ENCODE measurements at regions not wholly inside any gene's neighbourhood (a gene's known extent, or its start where the extent isn't known, plus 50 kb on each side); places are given as distances from the start of the nearest gene placed in this dataset.

- DNase-seq (ENCODE audit: low read depth): no peak
Measured at GRCh38 chr9:28616310-28616709, 1043.0 kb upstream of the C9orf72 start.

DNA sequence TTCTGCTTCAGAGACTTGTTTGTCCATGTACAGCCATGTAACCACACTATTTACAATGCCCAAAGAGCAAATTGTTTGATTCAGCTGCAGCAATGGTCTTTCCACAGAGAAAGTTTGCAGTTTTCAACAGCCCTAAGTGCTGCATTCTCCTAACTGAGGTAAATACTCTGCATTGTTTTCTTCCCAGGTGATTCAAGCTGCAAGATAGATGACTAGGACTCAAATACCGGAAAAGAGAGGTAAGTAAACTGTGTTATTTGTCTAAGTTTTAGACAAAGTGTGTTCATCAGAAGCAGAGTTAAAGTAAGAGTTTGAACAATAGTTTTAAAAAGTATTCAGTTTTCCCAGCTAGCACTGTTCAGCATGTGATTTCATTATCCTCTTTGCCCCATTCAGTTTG is 1046.7 kb upstream of the C9orf72 start:
- TF ChIP-seq, protein P1, sequence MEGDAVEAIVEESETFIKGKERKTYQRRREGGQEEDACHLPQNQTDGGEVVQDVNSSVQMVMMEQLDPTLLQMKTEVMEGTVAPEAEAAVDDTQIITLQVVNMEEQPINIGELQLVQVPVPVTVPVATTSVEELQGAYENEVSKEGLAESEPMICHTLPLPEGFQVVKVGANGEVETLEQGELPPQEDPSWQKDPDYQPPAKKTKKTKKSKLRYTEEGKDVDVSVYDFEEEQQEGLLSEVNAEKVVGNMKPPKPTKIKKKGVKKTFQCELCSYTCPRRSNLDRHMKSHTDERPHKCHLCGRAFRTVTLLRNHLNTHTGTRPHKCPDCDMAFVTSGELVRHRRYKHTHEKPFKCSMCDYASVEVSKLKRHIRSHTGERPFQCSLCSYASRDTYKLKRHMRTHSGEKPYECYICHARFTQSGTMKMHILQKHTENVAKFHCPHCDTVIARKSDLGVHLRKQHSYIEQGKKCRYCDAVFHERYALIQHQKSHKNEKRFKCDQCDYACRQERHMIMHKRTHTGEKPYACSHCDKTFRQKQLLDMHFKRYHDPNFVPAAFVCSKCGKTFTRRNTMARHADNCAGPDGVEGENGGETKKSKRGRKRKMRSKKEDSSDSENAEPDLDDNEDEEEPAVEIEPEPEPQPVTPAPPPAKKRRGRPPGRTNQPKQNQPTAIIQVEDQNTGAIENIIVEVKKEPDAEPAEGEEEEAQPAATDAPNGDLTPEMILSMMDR (conservative IDR thresholded peaks at IDR 0.05; ENCODE audit: control insufficient read depth, insufficient read depth, low read depth, low read length): no peak
- no peak for DNase-seq (ENCODE audit: low read depth)
- H3K4me3 ChIP-seq (ENCODE audit: control insufficient read depth, low read depth, low read length): no peak overlapping the region

More at GRCh38 chr9:28616310-28616709, 1043.0 kb upstream of the C9orf72 start:
- TF ChIP-seq, protein P1 (conservative IDR thresholded peaks at IDR 0.05; ENCODE audit: control insufficient read depth, insufficient read depth, low read depth, low read length): no peak
- H3K4me3 ChIP-seq (ENCODE audit: control insufficient read depth, low read depth, low read length): no peak overlapping the region

DNA sequence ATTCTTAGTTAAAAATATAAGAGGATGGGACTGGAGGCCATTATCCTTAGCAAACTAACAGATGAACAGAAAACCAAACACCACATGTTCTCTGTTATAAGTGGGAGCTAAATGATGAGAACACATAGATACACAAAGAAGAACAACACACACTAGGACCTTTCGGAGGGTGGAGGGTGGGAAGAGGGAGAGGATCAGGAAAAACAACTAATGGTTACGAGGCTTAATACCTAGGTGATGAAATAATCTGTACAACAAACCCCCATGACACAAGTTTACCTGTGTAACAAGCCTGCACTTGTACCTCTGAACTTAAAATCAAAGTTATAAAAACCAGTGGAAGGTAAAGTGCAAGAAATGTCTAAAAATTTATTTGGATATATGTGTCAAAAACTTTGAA is 1047.4 kb upstream of the C9orf72 start:
- H3K4me3 ChIP-seq (ENCODE audit: control insufficient read depth, low read depth, low read length): no peak overlapping the region
- TF ChIP-seq, protein P1 (conservative IDR thresholded peaks at IDR 0.05; ENCODE audit: control insufficient read depth, insufficient read depth, low read depth, low read length): no peak
- no peak for DNase-seq (ENCODE audit: low read depth)

GRCh38 chr9:28624771-28625170 is 1051.5 kb upstream of the C9orf72 start:
- no peak overlapping the region for H3K4me3 ChIP-seq (ENCODE audit: control insufficient read depth, low read depth, low read length)
- no peak for DNase-seq (ENCODE audit: low read depth)
- TF ChIP-seq, protein P1 (conservative IDR thresholded peaks at IDR 0.05; ENCODE audit: control insufficient read depth, insufficient read depth, low read depth, low read length): no peak

GRCh38 chr9:28628031-28628430 is 1054.8 kb upstream of the C9orf72 start:
- TF ChIP-seq, protein P1 (conservative IDR thresholded peaks at IDR 0.05; ENCODE audit: control insufficient read depth, insufficient read depth, low read depth, low read length): no peak
- DNase-seq (ENCODE audit: low read depth): no peak
- H3K4me3 ChIP-seq (ENCODE audit: control insufficient read depth, low read depth, low read length): no peak overlapping the region

DNA sequence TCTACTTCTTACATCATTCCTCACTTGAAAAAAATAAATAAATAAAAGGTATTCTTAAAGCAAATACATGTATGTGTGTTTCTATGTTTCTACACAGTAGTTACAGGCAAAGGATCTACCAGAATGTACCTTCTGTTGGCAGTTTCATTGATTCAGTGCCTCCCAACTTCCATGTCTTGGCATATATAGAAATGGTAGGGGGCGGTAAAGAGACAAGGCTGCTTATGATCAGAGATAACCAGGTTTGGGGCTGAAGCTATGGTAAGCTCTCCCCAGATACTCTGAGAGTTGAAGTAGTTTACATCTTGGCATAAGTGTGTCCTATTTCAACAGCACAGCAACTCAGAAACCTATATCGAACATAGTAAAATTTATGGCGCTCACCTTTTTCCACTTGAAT is 1075.4 kb upstream of the C9orf72 start:
- TF ChIP-seq, protein P1 (conservative IDR thresholded peaks at IDR 0.05; ENCODE audit: control insufficient read depth, insufficient read depth, low read depth, low read length): no peak
- DNase-seq (ENCODE audit: low read depth): no peak
- no peak overlapping the region for H3K4me3 ChIP-seq (ENCODE audit: control insufficient read depth, low read depth, low read length)

DNA sequence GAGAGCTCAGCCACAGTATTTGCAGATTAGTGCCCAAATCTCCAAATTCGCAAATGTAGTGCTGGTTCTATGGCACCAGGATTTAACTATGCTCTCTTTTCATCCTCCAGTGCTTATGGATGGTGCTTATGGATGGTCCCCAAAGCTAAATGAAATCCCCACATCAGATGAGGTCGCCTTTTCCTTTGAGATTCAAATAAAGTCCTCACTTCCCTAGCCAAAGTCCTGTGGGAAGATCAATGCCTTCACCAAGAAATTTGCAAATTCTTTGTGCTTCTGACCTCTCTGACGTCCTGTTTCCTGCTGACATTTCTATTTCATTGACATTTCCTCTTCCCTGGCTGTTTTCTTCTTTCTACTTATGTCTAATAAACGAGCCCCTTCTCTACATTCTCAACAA is 1077.0 kb upstream of the C9orf72 start:
- TF ChIP-seq, protein P1 (conservative IDR thresholded peaks at IDR 0.05; ENCODE audit: control insufficient read depth, insufficient read depth, low read depth, low read length): no peak
- H3K4me3 ChIP-seq (ENCODE audit: control insufficient read depth, low read depth, low read length): no peak overlapping the region
- no peak for DNase-seq (ENCODE audit: low read depth)
